Peyer's patch (tissue), 4 donors: ENCODE measurements at regions not wholly inside any gene's neighbourhood (a gene's known extent, or its start where the extent isn't known, plus 50 kb on each side); places are given as distances from the start of the nearest gene placed in this dataset.

ENCODE experiments used
- DNase-seq, 3 donors: peaks; one replicate each; pipeline ENCODE4 v3.0.0-alpha.2; 2017 to 2019
- H3K27ac ChIP-seq, 4 donors: fragments of 200-600 bp; sonication (generic); one replicate each; pipeline ENCODE4 v1.5.1; 2016 to 2019
- H3K27me3 ChIP-seq, 2 donors: fragments of 200-600 bp; sonication (generic); one replicate each; pipeline ENCODE4 v1.5.1; 2019
- H3K36me3 ChIP-seq, 3 donors: fragments of 200-600 bp; sonication (generic); one replicate each; pipeline ENCODE4 v1.5.1; 2016 to 2019
- H3K4me1 ChIP-seq, 4 donors: fragments of 200-600 bp; sonication (generic); one replicate each; pipeline ENCODE4 v1.5.1; 2016 to 2019
- H3K4me3 ChIP-seq, 4 donors: fragments of 200-600 bp; sonication (generic); 1 replicate in 3 of 4; 2 replicates in 1 of 4; pipeline ENCODE4 v1.5.1; 2016 to 2019; ENCODE audit warnings: mild to moderate bottlenecking in 1 of 4
- H3K9me3 ChIP-seq, 4 donors: fragments of 200-600 bp; sonication (generic); one replicate each; pipeline ENCODE4 v1.5.1; 2016 to 2019; ENCODE audit warnings: mild to moderate bottlenecking in 1 of 4
- CTCF ChIP-seq, 6 experiments: fragments of 450-650 bp in 4 of 6; fragments of 200-600 bp in 2 of 6; sonication (generic) in 1 of 6; IDR thresholded peaks; one replicate each; pipeline ENCODE4 v1.5.1; 2017 to 2019; ENCODE audit warnings: antibody characterized with exemption in 6 of 6, mild to moderate bottlenecking in 3 of 6, moderate library complexity in 1 of 6
- POLR2A ChIP-seq, 2 donors: fragments of 450-650 bp; IDR thresholded peaks; one replicate each; pipeline ENCODE4 v1.5.1; 2017; ENCODE audit warnings: antibody characterized with exemption in 2 of 2, mild to moderate bottlenecking in 2 of 2, moderate library complexity in 2 of 2

- Histone ChIP-seq H3K4me1 (no peaks in the 10 kb centered on the region), H3K27me3 (no peaks in the 10 kb centered on the region), H3K36me3 (no peaks in the 10 kb centered on the region), H3K27ac (no peak overlapping the region), H3K4me3 (no peak overlapping the region), H3K9me3 (no peaks in the 10 kb centered on the region)
- no peak for TF ChIP-seq CTCF (IDR thresholded peaks at IDR 0.05)
- TF ChIP-seq POLR2A (IDR thresholded peaks at IDR 0.05): no peak
- no peak for DNase-seq
Observed at GRCh38 chr14:76314521-76315034, 61.4 kb upstream of the ESRRB start.

DNA sequence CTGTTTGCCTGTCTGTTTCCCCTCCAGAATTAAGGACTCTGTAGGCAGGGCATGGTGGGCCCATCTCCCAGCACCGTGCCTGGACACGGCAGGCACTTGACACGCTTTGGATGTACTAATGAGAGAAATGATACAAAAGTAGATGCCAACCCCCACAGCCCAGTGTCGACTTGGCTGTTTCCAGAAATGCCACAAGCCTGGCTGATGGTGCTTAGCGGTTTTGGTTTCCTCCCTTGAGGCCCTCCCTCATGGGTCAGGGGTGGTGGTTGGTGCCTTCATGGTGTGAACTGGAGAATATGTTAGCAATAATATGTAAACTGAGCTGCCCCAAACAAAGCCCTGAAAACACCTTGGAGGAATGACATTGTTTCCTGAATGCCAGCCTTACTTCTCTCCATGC is 55.5 kb upstream of the ESRRB start:
- H3K4me3 ChIP-seq: no peak overlapping the region
- H3K4me1 ChIP-seq: no peaks in the 10 kb centered on the region
- no peak for DNase-seq
- TF ChIP-seq CTCF (IDR thresholded peaks at IDR 0.05) (no peak), POLR2A (IDR thresholded peaks at IDR 0.05) (no peak)
- H3K36me3 ChIP-seq: no peaks in the 10 kb centered on the region
- H3K27me3 ChIP-seq: no peaks in the 10 kb centered on the region
- no peak overlapping the region for H3K27ac ChIP-seq
- no peaks in the 10 kb centered on the region for H3K9me3 ChIP-seq

DNA sequence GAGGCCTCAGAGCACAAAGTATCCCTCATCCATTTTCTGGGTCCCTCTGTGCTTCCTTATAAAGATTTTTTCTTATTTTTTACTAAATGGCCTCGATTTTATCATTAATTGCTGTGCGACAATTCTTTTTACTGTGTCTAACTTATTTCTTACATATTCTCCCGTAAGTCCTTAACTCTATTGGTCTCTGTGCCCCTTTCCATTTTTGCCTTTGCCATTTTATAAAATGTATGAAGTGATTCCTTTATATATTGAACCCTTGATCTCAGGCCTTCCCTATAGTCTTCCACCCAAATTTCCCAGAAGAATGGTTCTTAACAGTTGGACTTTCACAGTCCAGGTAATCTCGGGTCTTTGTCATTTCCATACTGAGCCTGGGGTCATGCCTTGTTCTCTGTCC is 55.0 kb upstream of the ESRRB start:
- H3K27me3 ChIP-seq: no peaks in the 10 kb centered on the region
- H3K9me3 ChIP-seq: no peaks in the 10 kb centered on the region
- no peaks in the 10 kb centered on the region for H3K36me3 ChIP-seq
- H3K27ac ChIP-seq: no peak overlapping the region
- H3K4me3 ChIP-seq: no peak overlapping the region
- H3K4me1 ChIP-seq: no peaks in the 10 kb centered on the region
- TF ChIP-seq CTCF (IDR thresholded peaks at IDR 0.05) (no peak), POLR2A (IDR thresholded peaks at IDR 0.05) (no peak)
- DNase-seq: no peak

DNA sequence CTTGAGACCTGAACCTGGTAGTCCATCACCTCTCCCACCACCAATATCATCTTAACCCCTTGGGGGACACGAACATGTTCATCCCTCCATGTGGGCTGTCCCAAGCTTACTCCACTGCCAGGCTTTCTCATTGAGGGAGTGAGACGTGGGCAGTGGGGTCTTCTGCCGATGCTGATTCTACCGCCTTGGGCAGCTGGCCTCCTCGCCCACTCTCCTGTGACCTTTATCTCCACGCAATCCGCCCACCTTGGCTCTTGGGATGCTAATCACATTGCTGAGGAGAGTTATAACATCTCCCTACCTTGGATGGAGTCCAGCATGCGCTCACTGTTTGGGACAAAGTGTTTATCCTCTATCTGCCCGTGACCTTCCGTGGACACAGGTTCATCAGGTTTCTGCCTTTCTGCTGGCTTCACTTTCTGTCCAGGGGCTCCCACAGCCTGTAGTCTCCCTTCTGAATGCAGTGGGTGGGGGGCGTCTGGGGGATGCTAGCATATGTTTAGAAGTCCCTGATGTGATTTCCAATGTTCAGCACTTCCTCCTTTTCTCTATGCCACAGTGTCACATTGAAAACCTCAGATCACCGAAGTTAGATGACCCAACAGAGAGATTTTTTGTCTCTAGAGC is 53.2 kb upstream of the ESRRB start:
- no peak for DNase-seq
- no peaks in the 10 kb centered on the region for H3K9me3 ChIP-seq
- H3K27me3 ChIP-seq: no peaks in the 10 kb centered on the region
- H3K4me3 ChIP-seq: no peak overlapping the region
- TF ChIP-seq POLR2A (IDR thresholded peaks at IDR 0.05) (no peak), CTCF (IDR thresholded peaks at IDR 0.05) (no peak)
- no peaks in the 10 kb centered on the region for H3K36me3 ChIP-seq
- no peak overlapping the region for H3K27ac ChIP-seq
- no peaks in the 10 kb centered on the region for H3K4me1 ChIP-seq

- Histone ChIP-seq H3K36me3 (no peaks in the 10 kb centered on the region), H3K4me3 (no peak overlapping the region), H3K27me3 (no peaks in the 10 kb centered on the region), H3K4me1 (no peaks in the 10 kb centered on the region), H3K27ac (no peak overlapping the region), H3K9me3 (no peaks in the 10 kb centered on the region)
- DNase-seq: no peak
- TF ChIP-seq POLR2A (IDR thresholded peaks at IDR 0.05) (no peak), CTCF (IDR thresholded peaks at IDR 0.05) (no peak)
Observed at GRCh38 chr14:76323331-76324050, 52.4 kb upstream of the ESRRB start.
